ENCODE measurements at regions not wholly inside any gene's neighbourhood (a gene's known extent, or its start where the extent isn't known, plus 50 kb on each side); places are given as distances from the start of the nearest gene placed in this dataset.

GRCh38 chr5:56349461-56349860 is 116.3 kb upstream of the ANKRD55 start:
- Mint-ChIP-seq H3K36me3 (ENCODE audit: insufficient read depth) (peaks cover 3% of the 10 kb centered on the region), H3K4me3 (no peak overlapping the region), H3K27me3 (ENCODE audit: low read depth) (peaks cover 2% of the 10 kb centered on the region), H3K9me3 (peaks cover 11% of the 10 kb centered on the region), H3K4me1 (ENCODE audit: low read depth) (peaks cover 20% of the 10 kb centered on the region)
- no peak for DNase-seq
- no peak for ATAC-seq

GRCh38 chr5:56346741-56347535 is 113.8 kb upstream of the ANKRD55 start:
- peaks cover 3% of the 10 kb centered on the region for H3K36me3 Mint-ChIP-seq (ENCODE audit: insufficient read depth)
- H3K27me3 Mint-ChIP-seq (ENCODE audit: low read depth) = peaks cover 2% of the 10 kb centered on the region
- no peak for ATAC-seq
- DNase-seq = no peak
- no peak overlapping the region for H3K4me3 Mint-ChIP-seq
- H3K4me1 Mint-ChIP-seq (ENCODE audit: low read depth) = peaks cover 11% of the 10 kb centered on the region
- peaks cover 11% of the 10 kb centered on the region for H3K9me3 Mint-ChIP-seq

GRCh38 chr5:56346044-56346710 is 113.0 kb upstream of the ANKRD55 start:
- no peak for DNase-seq
- H3K9me3 Mint-ChIP-seq = peaks cover 11% of the 10 kb centered on the region
- peaks cover 3% of the 10 kb centered on the region for H3K36me3 Mint-ChIP-seq (ENCODE audit: insufficient read depth)
- H3K27me3 Mint-ChIP-seq (ENCODE audit: low read depth) = peaks cover 2% of the 10 kb centered on the region
- no peak overlapping the region for H3K4me3 Mint-ChIP-seq
- H3K4me1 Mint-ChIP-seq (ENCODE audit: low read depth) = peaks cover 11% of the 10 kb centered on the region
- no peak for ATAC-seq

- Mint-ChIP-seq H3K4me1 (ENCODE audit: low read depth) (peaks cover 6% of the 10 kb centered on the region), H3K27me3 (ENCODE audit: low read depth) (peaks cover 2% of the 10 kb centered on the region), H3K36me3 (ENCODE audit: insufficient read depth) (peaks cover 3% of the 10 kb centered on the region), H3K4me3 (no peak overlapping the region), H3K9me3 (peaks cover 11% of the 10 kb centered on the region)
- no peak for ATAC-seq
- DNase-seq = no peak
These were observed 112.2 kb upstream of the ANKRD55 start for GRCh38 chr5:56345352-56345751.

GRCh38 chr5:56344594-56344993 is 111.5 kb upstream of the ANKRD55 start:
- peaks cover 2% of the 10 kb centered on the region for H3K27me3 Mint-ChIP-seq (ENCODE audit: low read depth)
- H3K9me3 Mint-ChIP-seq = peaks cover 16% of the 10 kb centered on the region
- peaks cover 3% of the 10 kb centered on the region for H3K36me3 Mint-ChIP-seq (ENCODE audit: insufficient read depth)
- peaks cover 3% of the 10 kb centered on the region for H3K4me1 Mint-ChIP-seq (ENCODE audit: low read depth)
- ATAC-seq (no peak), DNase-seq (no peak)
- no peak overlapping the region for H3K4me3 Mint-ChIP-seq

- DNase-seq (no peak), ATAC-seq (no peak)
- no peaks in the 10 kb centered on the region for H3K4me1 Mint-ChIP-seq (ENCODE audit: low read depth)
- no peak overlapping the region for H3K4me3 Mint-ChIP-seq
- H3K36me3 Mint-ChIP-seq (ENCODE audit: insufficient read depth) = peaks cover 3% of the 10 kb centered on the region
- peaks cover 20% of the 10 kb centered on the region for H3K9me3 Mint-ChIP-seq
- peaks cover 2% of the 10 kb centered on the region for H3K27me3 Mint-ChIP-seq (ENCODE audit: low read depth)
These were observed 110.9 kb upstream of the ANKRD55 start for GRCh38 chr5:56343988-56344387.

- H3K9me3 Mint-ChIP-seq = peaks cover 20% of the 10 kb centered on the region
- H3K36me3 Mint-ChIP-seq (ENCODE audit: insufficient read depth) = peaks cover 3% of the 10 kb centered on the region
- H3K4me1 Mint-ChIP-seq (ENCODE audit: low read depth) = no peaks in the 10 kb centered on the region
- no peak overlapping the region for H3K4me3 Mint-ChIP-seq
- ATAC-seq = no peak
- peaks cover under 1% of the 10 kb centered on the region for H3K27me3 Mint-ChIP-seq (ENCODE audit: low read depth)
- DNase-seq = no peak
These were observed 109.5 kb upstream of the ANKRD55 start for GRCh38 chr5:56342616-56343015.

- ATAC-seq (no peak), DNase-seq (no peak)
- H3K27me3 Mint-ChIP-seq (ENCODE audit: low read depth) = peaks cover 1% of the 10 kb centered on the region
- H3K4me3 Mint-ChIP-seq = no peak overlapping the region
- no peaks in the 10 kb centered on the region for H3K4me1 Mint-ChIP-seq (ENCODE audit: low read depth)
- peaks cover 5% of the 10 kb centered on the region for H3K36me3 Mint-ChIP-seq (ENCODE audit: insufficient read depth)
- H3K9me3 Mint-ChIP-seq = peaks cover 17% of the 10 kb centered on the region
These were observed 107.3 kb upstream of the ANKRD55 start for GRCh38 chr5:56340196-56340980.

- H3K4me3 Mint-ChIP-seq = no peak overlapping the region
- ATAC-seq = no peak
- peaks cover 1% of the 10 kb centered on the region for H3K27me3 Mint-ChIP-seq (ENCODE audit: low read depth)
- peaks cover 19% of the 10 kb centered on the region for H3K9me3 Mint-ChIP-seq
- H3K36me3 Mint-ChIP-seq (ENCODE audit: insufficient read depth) = peaks cover 5% of the 10 kb centered on the region
- no peaks in the 10 kb centered on the region for H3K4me1 Mint-ChIP-seq (ENCODE audit: low read depth)
- DNase-seq = no peak
These were observed 106.6 kb upstream of the ANKRD55 start for GRCh38 chr5:56339732-56340131.

GRCh38 chr5:56337715-56338319 is 104.7 kb upstream of the ANKRD55 start:
- ATAC-seq = no peak
- Mint-ChIP-seq H3K9me3 (peaks cover 21% of the 10 kb centered on the region), H3K4me1 (ENCODE audit: low read depth) (no peaks in the 10 kb centered on the region), H3K27me3 (ENCODE audit: low read depth) (peaks cover 1% of the 10 kb centered on the region), H3K4me3 (no peak overlapping the region), H3K36me3 (ENCODE audit: insufficient read depth) (peaks cover 5% of the 10 kb centered on the region)
- no peak for DNase-seq

- Mint-ChIP-seq H3K4me1 (ENCODE audit: low read depth) (peaks cover 15% of the 10 kb centered on the region), H3K4me3 (no peak overlapping the region), H3K27me3 (ENCODE audit: low read depth) (peaks cover 1% of the 10 kb centered on the region), H3K9me3 (peaks cover 21% of the 10 kb centered on the region), H3K36me3 (ENCODE audit: insufficient read depth) (peaks cover 5% of the 10 kb centered on the region)
- ATAC-seq (no peak), DNase-seq (no peak)
These were observed 102.1 kb upstream of the ANKRD55 start for GRCh38 chr5:56335212-56335611.

GRCh38 chr5:56330806-56331205 is 97.7 kb upstream of the ANKRD55 start:
- Mint-ChIP-seq H3K4me3 (no peak overlapping the region), H3K9me3 (peaks cover 9% of the 10 kb centered on the region), H3K4me1 (ENCODE audit: low read depth) (peaks cover 56% of the 10 kb centered on the region), H3K27me3 (ENCODE audit: low read depth) (peaks cover 2% of the 10 kb centered on the region), H3K36me3 (ENCODE audit: insufficient read depth) (peaks cover 3% of the 10 kb centered on the region)
- no peak for ATAC-seq
- DNase-seq = no peak

- peaks cover 3% of the 10 kb centered on the region for H3K9me3 Mint-ChIP-seq
- ATAC-seq = no peak
- peak overlapping the region; percentile 59 for H3K4me3 Mint-ChIP-seq
- H3K4me1 Mint-ChIP-seq (ENCODE audit: low read depth) = peaks cover 61% of the 10 kb centered on the region
- no peaks in the 10 kb centered on the region for H3K36me3 Mint-ChIP-seq (ENCODE audit: insufficient read depth)
- DNase-seq = no peak
- H3K27me3 Mint-ChIP-seq (ENCODE audit: low read depth) = peaks cover 2% of the 10 kb centered on the region
These were observed 97.0 kb upstream of the ANKRD55 start for GRCh38 chr5:56330167-56330566.

GRCh38 chr5:56329652-56330051 is 96.5 kb upstream of the ANKRD55 start:
- Mint-ChIP-seq H3K4me1 (ENCODE audit: low read depth) (peaks cover 65% of the 10 kb centered on the region), H3K36me3 (ENCODE audit: insufficient read depth) (no peaks in the 10 kb centered on the region), H3K4me3 (peak overlapping the region; percentile 59), H3K9me3 (peaks cover 3% of the 10 kb centered on the region), H3K27me3 (ENCODE audit: low read depth) (peaks cover 2% of the 10 kb centered on the region)
- DNase-seq (no peak), ATAC-seq (peak in 1 of 2 donors; percentile 6)

Data from activated T-cell treated with anti-CD3 and anti-CD28 coated beads, Interleukin-2, amount 50 U/mL, for 4 hours (primary cell).